Ishikawa (cell line): ENCODE measurements at regions not wholly inside any gene's neighbourhood (a gene's known extent, or its start where the extent isn't known, plus 50 kb on each side); places are given as distances from the start of the nearest gene placed in this dataset.

Experiments used
- CEBPB ChIP-seq: IDR thresholded peaks from 2 replicates; pipeline ENCODE4 v1.6.1; 2012
- CREB1 ChIP-seq: IDR thresholded peaks from 2 replicates; pipeline ENCODE4 v1.6.1; 2012; ENCODE audit warnings: low read depth
- EGR1 ChIP-seq: IDR thresholded peaks from 2 replicates; pipeline ENCODE4 v1.6.1; 2012
- EP300 ChIP-seq: IDR thresholded peaks from 2 replicates; pipeline ENCODE4 v1.6.1; 2012; ENCODE audit warnings: borderline replicate concordance
- FOXM1 ChIP-seq: IDR thresholded peaks from 2 replicates; pipeline ENCODE4 v1.6.1; 2012; ENCODE audit warnings: low read depth, borderline replicate concordance
- MAX ChIP-seq: IDR thresholded peaks from 2 replicates; pipeline ENCODE4 v1.6.1; 2012
- NFIC ChIP-seq: IDR thresholded peaks from 2 replicates; pipeline ENCODE4 v1.6.1; 2012
- RAD21 ChIP-seq: IDR thresholded peaks from 2 replicates; pipeline ENCODE4 v1.6.1; 2012; ENCODE audit warnings: low read depth
- REST ChIP-seq: IDR thresholded peaks from 2 replicates; pipeline ENCODE4 v1.6.1; 2012; ENCODE audit warnings: low read depth, mild to moderate bottlenecking
- TAF1 ChIP-seq: IDR thresholded peaks from 2 replicates; pipeline ENCODE4 v1.6.1; 2012; ENCODE audit warnings: low read depth, mild to moderate bottlenecking
- TCF12 ChIP-seq: IDR thresholded peaks from 2 replicates; pipeline ENCODE4 v1.6.1; 2012; ENCODE audit warnings: low read depth
- TEAD4 ChIP-seq: IDR thresholded peaks from 2 replicates; pipeline ENCODE4 v1.6.1; 2012
- USF1 ChIP-seq: IDR thresholded peaks from 2 replicates; pipeline ENCODE4 v1.6.1; 2012
- YY1 ChIP-seq: IDR thresholded peaks from 2 replicates; pipeline ENCODE4 v1.6.1; 2012; ENCODE audit warnings: low read depth
- ZBTB7A ChIP-seq: IDR thresholded peaks from 2 replicates; pipeline ENCODE4 v1.6.1; 2012; ENCODE audit warnings: low read depth

GRCh38 chr13:79231887-79232286 lies 174.2 kb downstream of the RBM26 start:
- TF ChIP-seq ZBTB7A: no peak
- no peak for TF ChIP-seq FOXM1

GRCh38 chr13:79229761-79230160 lies 176.3 kb downstream of the RBM26 start:
- TF ChIP-seq TEAD4: no peak
- no peak for TF ChIP-seq NFIC
- no peak for TF ChIP-seq TAF1
- no peak for TF ChIP-seq REST
- no peak for TF ChIP-seq ZBTB7A
- TF ChIP-seq TCF12: no peak
- no peak for TF ChIP-seq MAX
- no peak for TF ChIP-seq CREB1
- TF ChIP-seq USF1: no peak
- no peak for TF ChIP-seq YY1
- no peak for TF ChIP-seq EGR1
- no peak for TF ChIP-seq RAD21
- TF ChIP-seq CEBPB: no peak
- TF ChIP-seq FOXM1: no peak

- no peak for TF ChIP-seq NFIC
- no peak for TF ChIP-seq CREB1
- TF ChIP-seq RAD21: no peak
- no peak for TF ChIP-seq TCF12
- TF ChIP-seq CEBPB: no peak
- no peak for TF ChIP-seq TAF1
- TF ChIP-seq EP300: no peak
- TF ChIP-seq USF1: no peak
- no peak for TF ChIP-seq FOXM1
- TF ChIP-seq EGR1: no peak
- no peak for TF ChIP-seq YY1
- no peak for TF ChIP-seq REST
- no peak for TF ChIP-seq ZBTB7A
- no peak for TF ChIP-seq MAX
- TF ChIP-seq TEAD4: no peak
These were observed 177.1 kb downstream of the RBM26 start for GRCh38 chr13:79228972-79229371.

GRCh38 chr13:79227418-79227817 lies 178.6 kb downstream of the RBM26 start:
- TF ChIP-seq YY1: no peak

GRCh38 chr13:79226938-79227337 lies 179.1 kb downstream of the RBM26 start:
- no peak for TF ChIP-seq RAD21
- no peak for TF ChIP-seq ZBTB7A
- TF ChIP-seq TAF1: no peak
- no peak for TF ChIP-seq TCF12
- no peak for TF ChIP-seq REST
- no peak for TF ChIP-seq MAX
- TF ChIP-seq CREB1: no peak
